ENCODE measurements at regions not wholly inside any gene's neighbourhood (a gene's known extent, or its start where the extent isn't known, plus 50 kb on each side); places are given as distances from the start of the nearest gene placed in this dataset.

DNA sequence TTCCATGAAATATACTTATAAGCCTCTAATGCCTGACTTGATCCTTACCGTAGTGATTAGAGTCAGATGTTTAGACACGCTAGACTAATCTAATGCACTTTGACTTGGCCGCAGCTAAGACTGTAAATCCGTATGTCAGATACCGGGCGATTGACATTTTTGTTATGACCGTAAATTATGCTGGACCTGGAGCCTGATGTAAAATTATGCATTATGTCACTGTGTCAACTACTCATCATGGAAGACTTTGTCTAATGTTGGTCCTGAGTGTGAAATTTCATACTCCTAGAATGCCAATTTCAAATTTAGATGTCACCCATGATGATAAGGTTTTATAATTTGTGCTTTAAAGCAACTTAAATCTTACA, 123.6 kb upstream of the LIMCH1 start:
- ATAC-seq (no peak), DNase-seq (ENCODE audit: low read depth, low spot score) (no peak)
- 0 out of 2 replicates have a peak, but pooled peaks cover 2% of the 10 kb centered on the region for H3K27me3 ChIP-seq (ENCODE audit: control insufficient read depth, insufficient read depth, low read length)
- TF ChIP-seq, protein P1, sequence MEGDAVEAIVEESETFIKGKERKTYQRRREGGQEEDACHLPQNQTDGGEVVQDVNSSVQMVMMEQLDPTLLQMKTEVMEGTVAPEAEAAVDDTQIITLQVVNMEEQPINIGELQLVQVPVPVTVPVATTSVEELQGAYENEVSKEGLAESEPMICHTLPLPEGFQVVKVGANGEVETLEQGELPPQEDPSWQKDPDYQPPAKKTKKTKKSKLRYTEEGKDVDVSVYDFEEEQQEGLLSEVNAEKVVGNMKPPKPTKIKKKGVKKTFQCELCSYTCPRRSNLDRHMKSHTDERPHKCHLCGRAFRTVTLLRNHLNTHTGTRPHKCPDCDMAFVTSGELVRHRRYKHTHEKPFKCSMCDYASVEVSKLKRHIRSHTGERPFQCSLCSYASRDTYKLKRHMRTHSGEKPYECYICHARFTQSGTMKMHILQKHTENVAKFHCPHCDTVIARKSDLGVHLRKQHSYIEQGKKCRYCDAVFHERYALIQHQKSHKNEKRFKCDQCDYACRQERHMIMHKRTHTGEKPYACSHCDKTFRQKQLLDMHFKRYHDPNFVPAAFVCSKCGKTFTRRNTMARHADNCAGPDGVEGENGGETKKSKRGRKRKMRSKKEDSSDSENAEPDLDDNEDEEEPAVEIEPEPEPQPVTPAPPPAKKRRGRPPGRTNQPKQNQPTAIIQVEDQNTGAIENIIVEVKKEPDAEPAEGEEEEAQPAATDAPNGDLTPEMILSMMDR (IDR thresholded peaks at IDR 0.05) = no peak
- TF ChIP-seq, protein P2, sequence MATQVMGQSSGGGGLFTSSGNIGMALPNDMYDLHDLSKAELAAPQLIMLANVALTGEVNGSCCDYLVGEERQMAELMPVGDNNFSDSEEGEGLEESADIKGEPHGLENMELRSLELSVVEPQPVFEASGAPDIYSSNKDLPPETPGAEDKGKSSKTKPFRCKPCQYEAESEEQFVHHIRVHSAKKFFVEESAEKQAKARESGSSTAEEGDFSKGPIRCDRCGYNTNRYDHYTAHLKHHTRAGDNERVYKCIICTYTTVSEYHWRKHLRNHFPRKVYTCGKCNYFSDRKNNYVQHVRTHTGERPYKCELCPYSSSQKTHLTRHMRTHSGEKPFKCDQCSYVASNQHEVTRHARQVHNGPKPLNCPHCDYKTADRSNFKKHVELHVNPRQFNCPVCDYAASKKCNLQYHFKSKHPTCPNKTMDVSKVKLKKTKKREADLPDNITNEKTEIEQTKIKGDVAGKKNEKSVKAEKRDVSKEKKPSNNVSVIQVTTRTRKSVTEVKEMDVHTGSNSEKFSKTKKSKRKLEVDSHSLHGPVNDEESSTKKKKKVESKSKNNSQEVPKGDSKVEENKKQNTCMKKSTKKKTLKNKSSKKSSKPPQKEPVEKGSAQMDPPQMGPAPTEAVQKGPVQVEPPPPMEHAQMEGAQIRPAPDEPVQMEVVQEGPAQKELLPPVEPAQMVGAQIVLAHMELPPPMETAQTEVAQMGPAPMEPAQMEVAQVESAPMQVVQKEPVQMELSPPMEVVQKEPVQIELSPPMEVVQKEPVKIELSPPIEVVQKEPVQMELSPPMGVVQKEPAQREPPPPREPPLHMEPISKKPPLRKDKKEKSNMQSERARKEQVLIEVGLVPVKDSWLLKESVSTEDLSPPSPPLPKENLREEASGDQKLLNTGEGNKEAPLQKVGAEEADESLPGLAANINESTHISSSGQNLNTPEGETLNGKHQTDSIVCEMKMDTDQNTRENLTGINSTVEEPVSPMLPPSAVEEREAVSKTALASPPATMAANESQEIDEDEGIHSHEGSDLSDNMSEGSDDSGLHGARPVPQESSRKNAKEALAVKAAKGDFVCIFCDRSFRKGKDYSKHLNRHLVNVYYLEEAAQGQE (IDR thresholded peaks at IDR 0.05; ENCODE audit: insufficient read depth in 1 of 2, low read depth in 2 of 2, low read length in 1 of 2) = no peak
- TF ChIP-seq TCF7L2 (IDR thresholded peaks at IDR 0.05; ENCODE audit: low read depth, low read length) (no peak), POLR2AphosphoS5 (IDR thresholded peaks at IDR 0.05; ENCODE audit: low read depth, low read length) (no peak), SIN3A (IDR thresholded peaks at IDR 0.05; ENCODE audit: borderline replicate concordance, insufficient read depth, low read depth, low read length) (no peak)
- no peaks in the 10 kb centered on the region for H3K36me3 ChIP-seq (ENCODE audit: control insufficient read depth, insufficient read depth, low read length)
- ChIA-PET POLR2A (no interaction called here), CTCF (no interaction called here)
- in situ Hi-C loops (cut with HindIII; ENCODE audit: low pct_unique_long_range_greater_than_20kb, low sequenced_read_pairs) = no loop called here
- no peaks in the 10 kb centered on the region for H3K4me1 ChIP-seq (ENCODE audit: control insufficient read depth, insufficient read depth, low read length)
- intact Hi-C loops (cut with micrococcal nuclease; ENCODE audit: unreplicated experiment) = no loop called here
- no peaks in the 10 kb centered on the region for H3K9me3 ChIP-seq (ENCODE audit: control insufficient read depth, insufficient read depth, low read depth, low read length)
- no peak overlapping the region for H3K4me3 ChIP-seq (ENCODE audit: low read depth in 2 of 2, low read length in 2 of 2)
- no TSS peak for BruUV-seq (replicated peaks)
- H3K27ac ChIP-seq (ENCODE audit: low read length) = no peak overlapping the region

DNA sequence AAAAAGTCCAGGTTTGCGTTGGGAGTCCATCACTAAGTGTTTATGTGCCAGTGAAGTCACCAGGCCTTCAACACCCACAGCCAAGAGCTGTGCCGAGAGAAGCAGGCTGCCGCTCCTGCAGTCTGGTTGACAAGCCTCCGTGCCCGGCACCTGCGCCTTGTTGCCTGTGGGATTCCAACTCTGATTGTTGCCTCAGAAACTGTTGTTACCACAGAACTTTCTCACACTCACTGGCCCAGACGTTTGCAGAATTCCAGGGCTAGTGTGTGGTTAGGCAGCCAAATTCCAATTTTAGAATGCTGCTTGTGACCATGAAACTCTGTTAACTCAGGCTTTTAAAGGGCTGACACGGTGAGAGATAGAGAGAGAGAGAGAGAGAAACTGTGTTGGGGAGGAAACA, 119.5 kb upstream of the LIMCH1 start:
- ChIA-PET POLR2A (no interaction called here), CTCF (no interaction called here)
- Histone ChIP-seq H3K9me3 (ENCODE audit: control insufficient read depth, insufficient read depth, low read depth, low read length) (no peaks in the 10 kb centered on the region), H3K4me1 (ENCODE audit: control insufficient read depth, insufficient read depth, low read length) (no peaks in the 10 kb centered on the region), H3K27me3 (ENCODE audit: control insufficient read depth, insufficient read depth, low read length) (no peaks in the 10 kb centered on the region), H3K36me3 (ENCODE audit: control insufficient read depth, insufficient read depth, low read length) (no peaks in the 10 kb centered on the region), H3K27ac (ENCODE audit: low read length) (no peak overlapping the region), H3K4me3 (ENCODE audit: low read depth in 2 of 2, low read length in 2 of 2) (no peak overlapping the region)
- in situ Hi-C loops (cut with HindIII; ENCODE audit: low pct_unique_long_range_greater_than_20kb, low sequenced_read_pairs) = no loop called here
- BruUV-seq (replicated peaks) = no TSS peak
- ATAC-seq = no peak
- DNase-seq (ENCODE audit: low read depth, low spot score) = no peak
- TF ChIP-seq SIN3A (IDR thresholded peaks at IDR 0.05; ENCODE audit: borderline replicate concordance, insufficient read depth, low read depth, low read length) (no peak), POLR2AphosphoS5 (IDR thresholded peaks at IDR 0.05; ENCODE audit: low read depth, low read length) (no peak), TCF7L2 (IDR thresholded peaks at IDR 0.05; ENCODE audit: low read depth, low read length) (no peak)
- TF ChIP-seq, protein P1 (IDR thresholded peaks at IDR 0.05) = no peak
- TF ChIP-seq, protein P2 (IDR thresholded peaks at IDR 0.05; ENCODE audit: insufficient read depth in 1 of 2, low read depth in 2 of 2, low read length in 1 of 2) = no peak
- intact Hi-C loops (cut with micrococcal nuclease; ENCODE audit: unreplicated experiment) = no loop called here

Measured in Panc1 (cell line).